ENCODE measurements at regions not wholly inside any gene's neighbourhood (a gene's known extent, or its start where the extent isn't known, plus 50 kb on each side); places are given as distances from the start of the nearest gene placed in this dataset.

DNA sequence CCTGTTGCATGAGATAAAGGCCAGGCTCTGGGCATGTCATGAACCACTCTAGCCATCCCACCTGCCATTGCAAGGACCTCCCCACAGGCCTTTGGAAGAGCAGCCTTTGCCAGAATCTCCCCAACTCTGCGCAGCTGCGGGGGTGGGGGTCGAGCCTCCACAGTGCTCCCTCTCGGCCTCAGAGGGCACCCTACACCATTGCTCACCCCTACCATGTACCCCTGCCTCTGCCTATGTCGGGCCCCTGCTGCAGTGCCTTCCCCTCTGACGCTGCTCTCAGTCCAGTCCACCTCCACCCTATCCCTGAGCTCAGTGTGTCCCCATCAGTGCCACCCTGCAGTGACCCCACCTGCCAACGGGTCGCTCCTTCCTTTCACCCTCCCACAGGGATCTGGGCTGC is 679.7 kb upstream of the RAB6C start:
- Histone ChIP-seq H3K27ac (ENCODE audit: poor library complexity, severe bottlenecking) (no peak overlapping the region), H3K4me1 (ENCODE audit: insufficient read depth, poor library complexity, severe bottlenecking) (no peaks in the 10 kb centered on the region), H3K27me3 (ENCODE audit: insufficient read depth, poor library complexity, severe bottlenecking) (no peaks in the 10 kb centered on the region), H3K9me3 (ENCODE audit: severe bottlenecking) (no peaks in the 10 kb centered on the region), H3K4me3 (ENCODE audit: severe bottlenecking) (no peak overlapping the region), H3K36me3 (ENCODE audit: low read depth) (no peaks in the 10 kb centered on the region)
- no peak for ATAC-seq (ENCODE audit: low read depth)
- no peak for DNase-seq (ENCODE audit: low spot score)
- no peak for TF ChIP-seq CTCF (IDR thresholded peaks at IDR 0.05; ENCODE audit: poor library complexity, severe bottlenecking)

DNA sequence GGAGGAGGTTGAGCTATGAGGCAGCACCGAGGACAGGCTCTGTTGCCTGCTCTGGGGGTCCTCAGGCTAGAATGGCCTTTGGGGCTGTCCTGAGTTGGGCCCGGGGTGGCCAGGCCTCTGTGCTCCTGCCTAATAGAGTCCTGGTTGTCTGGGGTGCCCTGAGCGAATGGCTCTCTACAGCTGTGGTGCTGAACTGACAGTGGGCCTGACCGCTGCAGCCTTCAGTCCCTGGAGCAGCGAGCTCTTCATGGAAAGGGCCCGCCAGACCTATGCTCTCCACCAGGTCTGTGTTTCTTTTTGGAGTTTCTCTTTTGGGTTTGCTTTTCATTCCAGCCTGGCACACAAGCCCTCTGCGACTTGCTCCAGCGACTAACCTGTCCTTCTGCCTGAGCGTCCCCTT is 679.0 kb upstream of the RAB6C start:
- DNase-seq (ENCODE audit: low spot score) (no peak), ATAC-seq (ENCODE audit: low read depth) (no peak)
- no peak overlapping the region for H3K4me3 ChIP-seq (ENCODE audit: severe bottlenecking)
- no peaks in the 10 kb centered on the region for H3K9me3 ChIP-seq (ENCODE audit: severe bottlenecking)
- no peaks in the 10 kb centered on the region for H3K4me1 ChIP-seq (ENCODE audit: insufficient read depth, poor library complexity, severe bottlenecking)
- H3K27ac ChIP-seq (ENCODE audit: poor library complexity, severe bottlenecking), result no peak overlapping the region
- H3K36me3 ChIP-seq (ENCODE audit: low read depth), result no peaks in the 10 kb centered on the region
- H3K27me3 ChIP-seq (ENCODE audit: insufficient read depth, poor library complexity, severe bottlenecking), result no peaks in the 10 kb centered on the region
- no peak for TF ChIP-seq CTCF (IDR thresholded peaks at IDR 0.05; ENCODE audit: poor library complexity, severe bottlenecking)

GRCh38 chr2:129301431-129301913 is 678.0 kb upstream of the RAB6C start:
- Histone ChIP-seq H3K27me3 (ENCODE audit: insufficient read depth, poor library complexity, severe bottlenecking) (no peaks in the 10 kb centered on the region), H3K36me3 (ENCODE audit: low read depth) (no peaks in the 10 kb centered on the region), H3K4me3 (ENCODE audit: severe bottlenecking) (no peak overlapping the region), H3K27ac (ENCODE audit: poor library complexity, severe bottlenecking) (no peak overlapping the region), H3K9me3 (ENCODE audit: severe bottlenecking) (no peaks in the 10 kb centered on the region), H3K4me1 (ENCODE audit: insufficient read depth, poor library complexity, severe bottlenecking) (no peaks in the 10 kb centered on the region)
- DNase-seq (ENCODE audit: low spot score), result no peak
- no peak for ATAC-seq (ENCODE audit: low read depth)
- no peak for TF ChIP-seq CTCF (IDR thresholded peaks at IDR 0.05; ENCODE audit: poor library complexity, severe bottlenecking)

GRCh38 chr2:129302106-129302505 is 677.4 kb upstream of the RAB6C start:
- ATAC-seq (ENCODE audit: low read depth), result no peak
- H3K36me3 ChIP-seq (ENCODE audit: low read depth), result no peaks in the 10 kb centered on the region

More at GRCh38 chr2:129302106-129302505, 677.4 kb upstream of the RAB6C start:
- TF ChIP-seq CTCF (IDR thresholded peaks at IDR 0.05; ENCODE audit: poor library complexity, severe bottlenecking), result no peak
- Histone ChIP-seq H3K9me3 (ENCODE audit: severe bottlenecking) (no peaks in the 10 kb centered on the region), H3K27me3 (ENCODE audit: insufficient read depth, poor library complexity, severe bottlenecking) (no peaks in the 10 kb centered on the region), H3K4me3 (ENCODE audit: severe bottlenecking) (no peak overlapping the region), H3K4me1 (ENCODE audit: insufficient read depth, poor library complexity, severe bottlenecking) (no peaks in the 10 kb centered on the region), H3K27ac (ENCODE audit: poor library complexity, severe bottlenecking) (no peak overlapping the region)
- DNase-seq (ENCODE audit: low spot score), result no peak
